ENCODE measurements at regions not wholly inside any gene's neighbourhood (a gene's known extent, or its start where the extent isn't known, plus 50 kb on each side); places are given as distances from the start of the nearest gene placed in this dataset.

- Histone ChIP-seq H3K27me3 (ENCODE audit: insufficient read depth, low read length) (no peaks in the 10 kb centered on the region), H3K79me2 (ENCODE audit: insufficient read depth, low read length) (no peaks in the 10 kb centered on the region), H3K9me3 (ENCODE audit: insufficient read depth, low read depth, low read length) (no peaks in the 10 kb centered on the region), H4K20me1 (ENCODE audit: insufficient read depth, low read length) (no peaks in the 10 kb centered on the region), H2AFZ (ENCODE audit: low read depth, low read length) (no peak overlapping the region), H3K4me3 (ENCODE audit: insufficient read depth, low read depth, low read length) (no peak overlapping the region), H3K36me3 (ENCODE audit: insufficient read depth, low read length) (no peaks in the 10 kb centered on the region), H3K4me1 (ENCODE audit: insufficient read depth, low read length) (peaks cover 17% of the 10 kb centered on the region), H3K27ac (ENCODE audit: low read depth, low read length) (no peak overlapping the region), H3K4me2 (ENCODE audit: low read length) (no peak overlapping the region), H3K9ac (ENCODE audit: low read length) (no peak overlapping the region)
- H3K36me3 Mint-ChIP-seq (ENCODE audit: low read depth, unreplicated experiment), result peaks cover 2% of the 10 kb centered on the region
- no peak overlapping the region for H3K27ac Mint-ChIP-seq (ENCODE audit: unreplicated experiment)
- DNase-seq (ENCODE audit: low read depth), result peak; percentile 60
- FAIRE-seq, result no peak
- no peak overlapping the region for H3K4me3 Mint-ChIP-seq (ENCODE audit: unreplicated experiment)
- H3K9me3 Mint-ChIP-seq (ENCODE audit: unreplicated experiment), result peaks cover 6% of the 10 kb centered on the region
- no peaks in the 10 kb centered on the region for H3K4me1 Mint-ChIP-seq (ENCODE audit: low read depth, unreplicated experiment)
- TF ChIP-seq, protein P1, sequence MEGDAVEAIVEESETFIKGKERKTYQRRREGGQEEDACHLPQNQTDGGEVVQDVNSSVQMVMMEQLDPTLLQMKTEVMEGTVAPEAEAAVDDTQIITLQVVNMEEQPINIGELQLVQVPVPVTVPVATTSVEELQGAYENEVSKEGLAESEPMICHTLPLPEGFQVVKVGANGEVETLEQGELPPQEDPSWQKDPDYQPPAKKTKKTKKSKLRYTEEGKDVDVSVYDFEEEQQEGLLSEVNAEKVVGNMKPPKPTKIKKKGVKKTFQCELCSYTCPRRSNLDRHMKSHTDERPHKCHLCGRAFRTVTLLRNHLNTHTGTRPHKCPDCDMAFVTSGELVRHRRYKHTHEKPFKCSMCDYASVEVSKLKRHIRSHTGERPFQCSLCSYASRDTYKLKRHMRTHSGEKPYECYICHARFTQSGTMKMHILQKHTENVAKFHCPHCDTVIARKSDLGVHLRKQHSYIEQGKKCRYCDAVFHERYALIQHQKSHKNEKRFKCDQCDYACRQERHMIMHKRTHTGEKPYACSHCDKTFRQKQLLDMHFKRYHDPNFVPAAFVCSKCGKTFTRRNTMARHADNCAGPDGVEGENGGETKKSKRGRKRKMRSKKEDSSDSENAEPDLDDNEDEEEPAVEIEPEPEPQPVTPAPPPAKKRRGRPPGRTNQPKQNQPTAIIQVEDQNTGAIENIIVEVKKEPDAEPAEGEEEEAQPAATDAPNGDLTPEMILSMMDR (IDR thresholded peaks at IDR 0.05; ENCODE audit: insufficient read depth, low read depth, low read length), result no peak
- no peak for TF ChIP-seq EZH2 (IDR thresholded peaks at IDR 0.05; ENCODE audit: insufficient read depth, low read length)
- H3K27me3 Mint-ChIP-seq (ENCODE audit: low read depth, unreplicated experiment), result peaks cover 2% of the 10 kb centered on the region
Measured at GRCh38 chr13:40444241-40444640, 222.2 kb downstream of the FOXO1 start.

- Histone ChIP-seq H3K79me2 (ENCODE audit: insufficient read depth, low read length) (no peaks in the 10 kb centered on the region), H2AFZ (ENCODE audit: low read depth, low read length) (peak overlapping the region; percentile 48), H3K4me3 (ENCODE audit: insufficient read depth, low read depth, low read length) (no peak overlapping the region), H3K9ac (ENCODE audit: low read length) (peak overlapping the region; percentile 24), H3K27ac (ENCODE audit: low read depth, low read length) (peak overlapping the region; percentile 81), H3K27me3 (ENCODE audit: insufficient read depth, low read length) (no peaks in the 10 kb centered on the region), H3K9me3 (ENCODE audit: insufficient read depth, low read depth, low read length) (no peaks in the 10 kb centered on the region), H3K4me1 (ENCODE audit: insufficient read depth, low read length) (peaks cover 17% of the 10 kb centered on the region), H3K36me3 (ENCODE audit: insufficient read depth, low read length) (no peaks in the 10 kb centered on the region), H3K4me2 (ENCODE audit: low read length) (peak overlapping the region; percentile 34), H4K20me1 (ENCODE audit: insufficient read depth, low read length) (no peaks in the 10 kb centered on the region)
- H3K27me3 Mint-ChIP-seq (ENCODE audit: low read depth, unreplicated experiment), result peaks cover 2% of the 10 kb centered on the region
- FAIRE-seq (peak; percentile 9), DNase-seq (ENCODE audit: low read depth) (peak; percentile 96)
- TF ChIP-seq, protein P1 (IDR thresholded peaks at IDR 0.05; ENCODE audit: insufficient read depth, low read depth, low read length), result no peak
- no peak for TF ChIP-seq EZH2 (IDR thresholded peaks at IDR 0.05; ENCODE audit: insufficient read depth, low read length)
- H3K4me3 Mint-ChIP-seq (ENCODE audit: unreplicated experiment), result no peak overlapping the region
- H3K36me3 Mint-ChIP-seq (ENCODE audit: low read depth, unreplicated experiment), result peaks cover 5% of the 10 kb centered on the region
- H3K27ac Mint-ChIP-seq (ENCODE audit: unreplicated experiment), result no peak overlapping the region
- H3K4me1 Mint-ChIP-seq (ENCODE audit: low read depth, unreplicated experiment), result no peaks in the 10 kb centered on the region
- H3K9me3 Mint-ChIP-seq (ENCODE audit: unreplicated experiment), result peaks cover 8% of the 10 kb centered on the region
Measured at GRCh38 chr13:40445557-40445990, 220.9 kb downstream of the FOXO1 start.

DNA sequence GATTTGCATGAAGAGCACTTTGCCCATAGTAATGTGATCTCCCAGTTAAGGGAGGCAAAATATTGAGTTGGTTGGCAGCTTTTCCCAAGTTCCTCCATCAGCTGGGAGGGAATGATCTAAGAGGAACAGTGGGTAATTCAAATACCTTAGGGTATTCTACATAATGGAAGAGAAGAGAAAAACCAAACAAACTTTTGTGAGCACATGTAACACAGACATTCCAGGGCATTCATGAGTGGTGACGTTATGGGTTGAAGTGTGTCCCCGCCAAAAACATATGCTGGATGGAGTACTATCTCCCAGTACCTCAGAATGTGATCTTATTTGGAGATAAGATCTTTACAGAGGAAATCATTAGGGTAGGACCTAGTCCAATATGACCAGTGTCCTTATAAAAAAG is 220.1 kb downstream of the FOXO1 start:
- no peak overlapping the region for H3K4me3 Mint-ChIP-seq (ENCODE audit: unreplicated experiment)

More for the DNA sequence above, 220.1 kb downstream of the FOXO1 start:
- H3K4me1 Mint-ChIP-seq (ENCODE audit: low read depth, unreplicated experiment), result no peaks in the 10 kb centered on the region
- no peak for TF ChIP-seq EZH2 (IDR thresholded peaks at IDR 0.05; ENCODE audit: insufficient read depth, low read length)
- TF ChIP-seq, protein P1 (IDR thresholded peaks at IDR 0.05; ENCODE audit: insufficient read depth, low read depth, low read length), result no peak
- H3K36me3 ChIP-seq (ENCODE audit: insufficient read depth, low read length), result no peaks in the 10 kb centered on the region
- no peak overlapping the region for H2AFZ ChIP-seq (ENCODE audit: low read depth, low read length)
- no peak for FAIRE-seq
- no peaks in the 10 kb centered on the region for H4K20me1 ChIP-seq (ENCODE audit: insufficient read depth, low read length)
- H3K4me2 ChIP-seq (ENCODE audit: low read length), result no peak overlapping the region
- H3K4me1 ChIP-seq (ENCODE audit: insufficient read depth, low read length), result peaks cover 15% of the 10 kb centered on the region
- H3K27ac Mint-ChIP-seq (ENCODE audit: unreplicated experiment), result no peak overlapping the region
- no peaks in the 10 kb centered on the region for H3K27me3 ChIP-seq (ENCODE audit: insufficient read depth, low read length)
- H3K9me3 Mint-ChIP-seq (ENCODE audit: unreplicated experiment), result peaks cover 8% of the 10 kb centered on the region
- peaks cover 2% of the 10 kb centered on the region for H3K27me3 Mint-ChIP-seq (ENCODE audit: low read depth, unreplicated experiment)
- H3K9ac ChIP-seq (ENCODE audit: low read length), result no peak overlapping the region
- peaks cover 5% of the 10 kb centered on the region for H3K36me3 Mint-ChIP-seq (ENCODE audit: low read depth, unreplicated experiment)
- H3K27ac ChIP-seq (ENCODE audit: low read depth, low read length), result peak overlapping the region; percentile 27
- H3K79me2 ChIP-seq (ENCODE audit: insufficient read depth, low read length), result no peaks in the 10 kb centered on the region
- no peak overlapping the region for H3K4me3 ChIP-seq (ENCODE audit: insufficient read depth, low read depth, low read length)
- H3K9me3 ChIP-seq (ENCODE audit: insufficient read depth, low read depth, low read length), result no peaks in the 10 kb centered on the region
- DNase-seq (ENCODE audit: low read depth), result peak; percentile 77

Measured in astrocyte (in vitro differentiated cells and primary cell).